Tibial nerve (tissue), 4 donors: ENCODE measurements at regions not wholly inside any gene's neighbourhood (a gene's known extent, or its start where the extent isn't known, plus 50 kb on each side); places are given as distances from the start of the nearest gene placed in this dataset.

ENCODE experiments used
- DNase-seq, 2 donors: peaks; one replicate each; pipeline ENCODE4 v3.0.0-alpha.2; 2019; ENCODE audit warnings: low spot score in 2 of 2
- H3K27ac ChIP-seq, 4 donors: fragments of 200-600 bp; sonication (generic) in 3 of 4; one replicate each; pipeline ENCODE4 v1.5.1; 2017 to 2019; ENCODE audit warnings: mild to moderate bottlenecking in 1 of 4
- H3K27me3 ChIP-seq, 2 donors: fragments of 200-600 bp; sonication (generic) in 1 of 2; one replicate each; pipeline versions ENCODE4 v1.5.1 to v1.6.0; 2017 to 2019
- H3K36me3 ChIP-seq, 3 donors: fragments of 200-600 bp; sonication (generic); one replicate each; pipeline ENCODE4 v1.5.1; 2018 to 2019
- H3K4me1 ChIP-seq, 4 donors: fragments of 200-600 bp; sonication (generic) in 3 of 4; one replicate each; pipeline ENCODE4 v1.5.1; 2017 to 2019
- H3K4me3 ChIP-seq, 4 donors: fragments of 200-600 bp; sonication (generic) in 3 of 4; one replicate each; pipeline ENCODE4 v1.5.1; 2017 to 2019; ENCODE audit warnings: mild to moderate bottlenecking in 1 of 4, moderate library complexity in 1 of 4
- H3K9me3 ChIP-seq, 4 donors: fragments of 200-600 bp; sonication (generic) in 3 of 4; one replicate each; pipeline ENCODE4 v1.5.1; 2017 to 2019
- CTCF ChIP-seq, 5 experiments: fragments of 200-600 bp in 3 of 5; fragments of 450-650 bp in 2 of 5; sonication (generic) in 3 of 5; IDR thresholded peaks; one replicate each; pipeline ENCODE4 v1.5.1; 2016 to 2019; ENCODE audit warnings: antibody characterized with exemption in 5 of 5, mild to moderate bottlenecking in 3 of 5, moderate library complexity in 2 of 5
- EP300 ChIP-seq, 2 donors: sonication (generic); formaldehyde crosslinking; IDR thresholded peaks; one replicate each; pipeline ENCODE4 v1.6.1; 2017; ENCODE audit warnings: antibody characterized with exemption in 2 of 2, mild to moderate bottlenecking in 1 of 2
- POLR2A ChIP-seq, 2 donors: fragments of 450-650 bp; IDR thresholded peaks; one replicate each; pipeline ENCODE4 v1.6.1; 2017; ENCODE audit warnings: antibody characterized with exemption in 2 of 2, mild to moderate bottlenecking in 2 of 2, moderate library complexity in 2 of 2
- WGBS, 2 donors: methylation state at CpG; one replicate each; pipeline ENCODE4 v1.1.5; 2018; 5-methylcytosine and 5-hydroxymethylcytosine counted together

- no peak for DNase-seq
- no peaks in the 10 kb centered on the region for H3K9me3 ChIP-seq
- 32 to 48% methylated on average over 2 of the region's 2 CpGs for WGBS, 2 donors
- no peak overlapping the region for H3K27ac ChIP-seq
- H3K4me1 ChIP-seq, result no peaks in the 10 kb centered on the region
- H3K36me3 ChIP-seq, result no peaks in the 10 kb centered on the region
- TF ChIP-seq CTCF (IDR thresholded peaks at IDR 0.05) (no peak), EP300 (IDR thresholded peaks at IDR 0.05) (no peak), POLR2A (IDR thresholded peaks at IDR 0.05) (no peak)
- H3K27me3 ChIP-seq, result no peaks in the 10 kb centered on the region
- H3K4me3 ChIP-seq, result no peak overlapping the region
Observed at GRCh38 chr3:88984256-88984655, 123.2 kb upstream of the EPHA3 start.

- no peaks in the 10 kb centered on the region for H3K9me3 ChIP-seq
- H3K4me1 ChIP-seq, result no peaks in the 10 kb centered on the region
- TF ChIP-seq POLR2A (IDR thresholded peaks at IDR 0.05) (no peak), CTCF (IDR thresholded peaks at IDR 0.05) (no peak), EP300 (IDR thresholded peaks at IDR 0.05) (no peak)
- H3K27me3 ChIP-seq, result no peaks in the 10 kb centered on the region
- no peak overlapping the region for H3K4me3 ChIP-seq
- no peaks in the 10 kb centered on the region for H3K36me3 ChIP-seq
- no peak for DNase-seq
- H3K27ac ChIP-seq, result no peak overlapping the region
- 55 to 65% methylated on average over 2 of the region's 2 CpGs for WGBS, 2 donors
Observed at GRCh38 chr3:88984832-88985231, 122.6 kb upstream of the EPHA3 start.

GRCh38 chr3:88985491-88985890 lies 121.9 kb upstream of the EPHA3 start:
- no peak for DNase-seq
- no peaks in the 10 kb centered on the region for H3K4me1 ChIP-seq
- TF ChIP-seq POLR2A (IDR thresholded peaks at IDR 0.05), result no peak
- no peak overlapping the region for H3K27ac ChIP-seq
- no peaks in the 10 kb centered on the region for H3K9me3 ChIP-seq
- no peaks in the 10 kb centered on the region for H3K36me3 ChIP-seq
- no peaks in the 10 kb centered on the region for H3K27me3 ChIP-seq
- no peak overlapping the region for H3K4me3 ChIP-seq
- 70 to 77% methylated on average over 1 of the region's 1 CpG for WGBS, 2 donors

- Histone ChIP-seq H3K36me3 (no peaks in the 10 kb centered on the region), H3K9me3 (no peaks in the 10 kb centered on the region), H3K4me1 (no peaks in the 10 kb centered on the region), H3K4me3 (no peak overlapping the region), H3K27me3 (no peaks in the 10 kb centered on the region), H3K27ac (no peak overlapping the region)
- DNase-seq, result no peak
- no peak for TF ChIP-seq CTCF (IDR thresholded peaks at IDR 0.05)
- TF ChIP-seq POLR2A (IDR thresholded peaks at IDR 0.05), result no peak
- 45 to 57% methylated on average over 2 of the region's 2 CpGs for WGBS, 2 donors
Observed at GRCh38 chr3:88986834-88987233, 120.6 kb upstream of the EPHA3 start.

- H3K27ac ChIP-seq, result no peak overlapping the region
- TF ChIP-seq POLR2A (IDR thresholded peaks at IDR 0.05) (no peak), EP300 (IDR thresholded peaks at IDR 0.05) (no peak), CTCF (IDR thresholded peaks at IDR 0.05) (no peak)
- no peaks in the 10 kb centered on the region for H3K4me1 ChIP-seq
- no peaks in the 10 kb centered on the region for H3K9me3 ChIP-seq
- no peak overlapping the region for H3K4me3 ChIP-seq
- H3K27me3 ChIP-seq, result no peaks in the 10 kb centered on the region
- DNase-seq, result no peak
- no peaks in the 10 kb centered on the region for H3K36me3 ChIP-seq
Observed at GRCh38 chr3:88987776-88988175, 119.6 kb upstream of the EPHA3 start.

- no peak overlapping the region for H3K27ac ChIP-seq
- 91 to 92% methylated on average over 3 of the region's 3 CpGs for WGBS, 2 donors
- H3K4me3 ChIP-seq, result no peak overlapping the region
- no peaks in the 10 kb centered on the region for H3K4me1 ChIP-seq
- no peak for DNase-seq
- no peaks in the 10 kb centered on the region for H3K36me3 ChIP-seq
- H3K9me3 ChIP-seq, result no peaks in the 10 kb centered on the region
- TF ChIP-seq EP300 (IDR thresholded peaks at IDR 0.05) (no peak), CTCF (IDR thresholded peaks at IDR 0.05) (no peak), POLR2A (IDR thresholded peaks at IDR 0.05) (no peak)
- no peaks in the 10 kb centered on the region for H3K27me3 ChIP-seq
Observed at GRCh38 chr3:88988906-88989305, 118.5 kb upstream of the EPHA3 start.
